ENCODE measurements at regions not wholly inside any gene's neighbourhood (a gene's known extent, or its start where the extent isn't known, plus 50 kb on each side); places are given as distances from the start of the nearest gene placed in this dataset.

- TF ChIP-seq CTCF (IDR thresholded peaks at IDR 0.05), result no peak
- TF ChIP-seq REST (IDR thresholded peaks at IDR 0.05; ENCODE audit: insufficient read depth in 1 of 2, low read depth in 2 of 2, low read length in 1 of 2), result no peak
- no peak for TF ChIP-seq POLR2AphosphoS5 (IDR thresholded peaks at IDR 0.05; ENCODE audit: low read depth, low read length)
Observed at GRCh38 chr3:104669083-104669482, 697.6 kb upstream of the ALCAM start.
